Thymus (tissue), 11 donors: ENCODE measurements at regions not wholly inside any gene's neighbourhood (a gene's known extent, or its start where the extent isn't known, plus 50 kb on each side); places are given as distances from the start of the nearest gene placed in this dataset.
"Not testable (repeated sequence)": the region's sequence is repeated elsewhere in the genome, so short reads cannot be mapped to it uniquely, and the experiment has no call there.

ENCODE experiments used
- DNase-seq, 9 donors: peaks; one replicate each; pipeline ENCODE4 v3.0.0-alpha.2; 2013; ENCODE audit warnings: low spot score in 9 of 9, low read depth in 6 of 9, missing footprints in 1 of 9
- H3K27ac ChIP-seq, 2 donors: one replicate each; pipeline ENCODE4 v1.5.1; 2013; ENCODE audit warnings: control low read depth in 1 of 2, low read depth in 1 of 2, low read length in 1 of 2, mild to moderate bottlenecking in 1 of 2, moderate library complexity in 1 of 2
- H3K27me3 ChIP-seq, 2 donors: one replicate each; pipeline ENCODE4 v1.5.1; 2013; ENCODE audit warnings: low read length in 1 of 2; ENCODE audit not compliant: control insufficient read depth in 2 of 2, insufficient read depth in 1 of 2
- H3K36me3 ChIP-seq, 2 donors: one replicate each; pipeline ENCODE4 v1.5.1; 2013; ENCODE audit warnings: low read length in 1 of 2, mild to moderate bottlenecking in 1 of 2, moderate library complexity in 1 of 2; ENCODE audit not compliant: control insufficient read depth in 2 of 2, insufficient read depth in 2 of 2
- H3K4me1 ChIP-seq, 2 donors: one replicate each; pipeline ENCODE4 v1.5.1; 2013; ENCODE audit warnings: low read length in 2 of 2; ENCODE audit not compliant: control insufficient read depth in 2 of 2, insufficient read depth in 2 of 2
- H3K4me3 ChIP-seq, 2 donors: one replicate each; pipeline ENCODE4 v1.5.1; 2013; ENCODE audit warnings: low read length in 2 of 2, control low read depth in 1 of 2, mild to moderate bottlenecking in 1 of 2
- H3K9me3 ChIP-seq, 2 donors: one replicate each; pipeline ENCODE4 v1.5.1; 2013; ENCODE audit warnings: low read length in 1 of 2, mild to moderate bottlenecking in 1 of 2; ENCODE audit not compliant: control insufficient read depth in 2 of 2, insufficient read depth in 1 of 2
- WGBS: extraction: QIAGEN DNeasy Blood & Tissue Kit; methylation state at CpG from one replicate; pipeline ENCODE4 v1.1.7; 2013; 5-methylcytosine and 5-hydroxymethylcytosine counted together
- donor health status: healthy.

GRCh38 chrX:41025926-41026701 lies 59.1 kb upstream of the USP9X start:
- H3K9me3 ChIP-seq, result no peaks in the 10 kb centered on the region
- 87% methylated on average over 13 of the region's 13 CpGs for WGBS
- no peak overlapping the region for H3K27ac ChIP-seq
- no peak for DNase-seq
- H3K4me3 ChIP-seq, result no peak overlapping the region
- no peaks in the 10 kb centered on the region for H3K4me1 ChIP-seq
- peaks cover 0 to 6% of the 10 kb centered on the region in 2 donors for H3K27me3 ChIP-seq
- H3K36me3 ChIP-seq, result no peaks in the 10 kb centered on the region

GRCh38 chrX:41026702-41027078 lies 58.6 kb upstream of the USP9X start:
- Histone ChIP-seq H3K36me3 (no peaks in the 10 kb centered on the region), H3K27ac (no peak overlapping the region), H3K4me3 (no peak overlapping the region), H3K4me1 (no peaks in the 10 kb centered on the region), H3K27me3 (peaks cover 0 to 6% of the 10 kb centered on the region in 2 donors), H3K9me3 (no peaks in the 10 kb centered on the region)
- 99% methylated on average over 5 of the region's 5 CpGs for WGBS
- no peak for DNase-seq

GRCh38 chrX:41029332-41029731 lies 55.9 kb upstream of the USP9X start:
- Histone ChIP-seq H3K27ac (no peak overlapping the region), H3K27me3 (peaks cover 0 to 6% of the 10 kb centered on the region in 2 donors), H3K4me3 (no peak overlapping the region), H3K36me3 (no peaks in the 10 kb centered on the region), H3K4me1 (no peaks in the 10 kb centered on the region), H3K9me3 (no peaks in the 10 kb centered on the region)
- 97% methylated on average over 7 of the region's 7 CpGs for WGBS
- no peak for DNase-seq

GRCh38 chrX:41031256-41031967 lies 53.8 kb upstream of the USP9X start:
- Histone ChIP-seq H3K27me3 (peaks cover 0 to 3% of the 10 kb centered on the region in 2 donors), H3K4me3 (no peak overlapping the region), H3K27ac (no peak overlapping the region), H3K4me1 (no peaks in the 10 kb centered on the region), H3K36me3 (no peaks in the 10 kb centered on the region), H3K9me3 (no peaks in the 10 kb centered on the region)
- WGBS, result 98% methylated on average over 13 of the region's 13 CpGs
- no peak for DNase-seq

- Histone ChIP-seq H3K27ac (no peak overlapping the region), H3K4me3 (no peak overlapping the region), H3K4me1 (no peaks in the 10 kb centered on the region), H3K9me3 (no peaks in the 10 kb centered on the region), H3K27me3 (no peaks in the 10 kb centered on the region), H3K36me3 (no peaks in the 10 kb centered on the region)
- DNase-seq, result no peak
Measured at GRCh38 chrX:41033299-41033698, 51.9 kb upstream of the USP9X start.

GRCh38 chrX:41034902-41035301 lies 50.3 kb upstream of the USP9X start:
- H3K9me3 ChIP-seq, DNase-seq, H3K4me1 ChIP-seq, H3K4me3 ChIP-seq, H3K36me3 ChIP-seq, H3K27ac ChIP-seq, H3K27me3 ChIP-seq: not testable (repeated sequence)
- 97% methylated on average over 5 of the region's 5 CpGs for WGBS
